ENCODE measurements at regions not wholly inside any gene's neighbourhood (a gene's known extent, or its start where the extent isn't known, plus 50 kb on each side); places are given as distances from the start of the nearest gene placed in this dataset.

DNA sequence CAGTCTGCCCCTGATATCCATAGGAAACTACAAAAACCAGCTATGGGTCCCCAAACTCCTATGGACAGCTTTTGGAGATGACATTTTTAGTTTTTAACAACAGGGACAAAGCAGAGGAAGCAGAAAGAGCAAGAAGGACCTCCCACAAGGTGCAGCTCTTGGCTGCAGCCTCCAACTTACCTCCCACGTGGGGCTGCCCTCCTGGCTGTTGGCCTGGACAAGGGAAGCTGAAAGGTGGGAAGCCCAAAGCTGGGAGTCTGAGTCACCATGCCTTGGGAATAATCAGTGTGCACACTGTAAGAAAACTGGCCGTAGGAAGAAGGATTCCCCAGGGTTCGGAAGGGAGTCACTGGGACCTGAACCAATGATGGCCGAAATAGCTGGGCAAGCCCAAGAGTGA, 51.8 kb upstream of the PAX1 start:
- no peak for DNase-seq (ENCODE audit: low read depth in 6 of 9, low spot score in 9 of 9)
- no peak overlapping the region for H3K4me3 ChIP-seq (ENCODE audit: low read length in 2 of 2)
- no peaks in the 10 kb centered on the region for H3K4me1 ChIP-seq (ENCODE audit: control insufficient read depth in 2 of 2, insufficient read depth in 2 of 2, low read length in 2 of 2)
- no peaks in the 10 kb centered on the region for H3K27me3 ChIP-seq (ENCODE audit: control insufficient read depth in 2 of 2, insufficient read depth in 1 of 2, low read length in 1 of 2)
- no peaks in the 10 kb centered on the region for H3K9me3 ChIP-seq (ENCODE audit: control insufficient read depth in 2 of 2, insufficient read depth in 1 of 2, low read length in 1 of 2)
- H3K27ac ChIP-seq (ENCODE audit: low read depth in 1 of 2, low read length in 1 of 2): no peak overlapping the region
- no peaks in the 10 kb centered on the region for H3K36me3 ChIP-seq (ENCODE audit: control insufficient read depth in 2 of 2, insufficient read depth in 2 of 2, low read length in 1 of 2)
- WGBS: 90% methylated on average over 4 of the region's 4 CpGs

DNA sequence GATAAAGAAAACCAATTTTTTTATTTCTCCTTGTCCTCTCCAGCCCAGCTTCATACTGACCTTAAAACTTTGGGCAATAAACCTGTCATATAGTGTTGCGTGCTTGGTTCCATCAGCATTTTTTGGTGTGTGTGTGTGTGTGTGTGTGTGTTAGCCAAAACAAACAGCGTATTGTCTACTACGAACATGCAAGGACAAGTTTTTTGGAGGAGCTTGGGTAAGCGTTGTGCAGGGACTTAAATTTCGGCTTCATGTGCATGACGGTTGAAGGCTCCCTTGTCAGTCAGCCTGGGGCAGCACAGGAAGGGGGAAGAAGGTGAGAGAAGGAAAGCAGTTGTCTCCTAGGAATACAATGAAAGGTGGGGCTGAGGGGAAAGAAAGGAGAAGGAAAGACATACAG, 62.0 kb upstream of the PAX1 start:
- Histone ChIP-seq H3K9me3 (ENCODE audit: control insufficient read depth in 2 of 2, insufficient read depth in 1 of 2, low read length in 1 of 2) (no peaks in the 10 kb centered on the region), H3K27ac (ENCODE audit: low read depth in 1 of 2, low read length in 1 of 2) (no peak overlapping the region), H3K36me3 (ENCODE audit: control insufficient read depth in 2 of 2, insufficient read depth in 2 of 2, low read length in 1 of 2) (no peaks in the 10 kb centered on the region), H3K4me3 (ENCODE audit: low read length in 2 of 2) (no peak overlapping the region), H3K27me3 (ENCODE audit: control insufficient read depth in 2 of 2, insufficient read depth in 1 of 2, low read length in 1 of 2) (no peaks in the 10 kb centered on the region), H3K4me1 (ENCODE audit: control insufficient read depth in 2 of 2, insufficient read depth in 2 of 2, low read length in 2 of 2) (no peaks in the 10 kb centered on the region)
- 87% methylated on average over 6 of the region's 6 CpGs for WGBS
- peak in 1 of 9 donors; percentile 14 for DNase-seq (ENCODE audit: low read depth in 6 of 9, low spot score in 9 of 9)

DNA sequence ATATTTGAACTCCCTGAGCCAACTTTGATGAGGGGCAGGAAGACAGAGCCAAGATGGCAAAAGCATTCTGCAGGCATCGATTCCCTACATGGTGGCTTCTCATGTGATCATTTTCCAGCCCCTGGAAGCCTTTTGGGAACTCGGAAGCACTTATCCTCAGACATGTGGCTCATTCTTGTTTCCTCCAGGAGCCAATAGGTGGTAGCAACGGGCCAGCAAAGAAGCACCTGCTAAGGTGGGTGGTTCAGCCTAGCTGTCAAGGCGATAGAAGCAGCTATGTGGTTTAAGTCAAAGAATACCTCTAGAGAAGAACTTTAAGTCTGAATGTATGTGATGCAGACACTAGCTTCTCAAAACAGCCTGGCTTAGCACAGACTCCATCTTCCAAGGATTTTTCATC, 64.9 kb upstream of the PAX1 start:
- peak in 1 of 9 donors; percentile 13 for DNase-seq (ENCODE audit: low read depth in 6 of 9, low spot score in 9 of 9)
- no peaks in the 10 kb centered on the region for H3K27me3 ChIP-seq (ENCODE audit: control insufficient read depth in 2 of 2, insufficient read depth in 1 of 2, low read length in 1 of 2)
- no peaks in the 10 kb centered on the region for H3K4me1 ChIP-seq (ENCODE audit: control insufficient read depth in 2 of 2, insufficient read depth in 2 of 2, low read length in 2 of 2)
- no peak overlapping the region for H3K27ac ChIP-seq (ENCODE audit: low read depth in 1 of 2, low read length in 1 of 2)
- H3K4me3 ChIP-seq (ENCODE audit: low read length in 2 of 2): no peak overlapping the region
- WGBS: 22% methylated on average over 4 of the region's 4 CpGs
- no peaks in the 10 kb centered on the region for H3K36me3 ChIP-seq (ENCODE audit: control insufficient read depth in 2 of 2, insufficient read depth in 2 of 2, low read length in 1 of 2)
- H3K9me3 ChIP-seq (ENCODE audit: control insufficient read depth in 2 of 2, insufficient read depth in 1 of 2, low read length in 1 of 2): no peaks in the 10 kb centered on the region

DNA sequence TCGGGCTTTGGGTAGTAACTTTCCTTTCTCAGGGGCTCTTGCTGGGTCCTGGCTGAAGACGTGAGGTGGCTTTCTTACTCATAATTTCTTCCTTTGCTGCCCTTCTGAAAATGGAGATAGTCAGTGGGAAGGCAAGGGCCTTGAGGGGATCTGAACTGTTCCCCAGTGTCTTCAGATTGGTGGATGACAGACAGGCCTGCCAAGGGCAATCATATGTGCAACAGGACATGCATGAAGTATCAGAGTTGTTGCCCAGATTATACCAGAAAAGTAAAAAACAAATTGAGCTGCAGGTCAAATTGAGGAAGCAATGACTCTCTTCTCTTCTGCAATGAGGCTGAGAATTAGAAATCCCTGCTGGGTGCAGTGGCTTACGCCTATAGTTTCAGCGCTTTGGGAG, 71.6 kb upstream of the PAX1 start:
- 93% methylated on average over 4 of the region's 4 CpGs for WGBS
- DNase-seq (ENCODE audit: low read depth in 6 of 9, low spot score in 9 of 9): no peak
- Histone ChIP-seq H3K4me1 (ENCODE audit: control insufficient read depth in 2 of 2, insufficient read depth in 2 of 2, low read length in 2 of 2) (no peaks in the 10 kb centered on the region), H3K9me3 (ENCODE audit: control insufficient read depth in 2 of 2, insufficient read depth in 1 of 2, low read length in 1 of 2) (no peaks in the 10 kb centered on the region), H3K27ac (ENCODE audit: low read depth in 1 of 2, low read length in 1 of 2) (no peak overlapping the region), H3K4me3 (ENCODE audit: low read length in 2 of 2) (no peak overlapping the region), H3K27me3 (ENCODE audit: control insufficient read depth in 2 of 2, insufficient read depth in 1 of 2, low read length in 1 of 2) (no peaks in the 10 kb centered on the region), H3K36me3 (ENCODE audit: control insufficient read depth in 2 of 2, insufficient read depth in 2 of 2, low read length in 1 of 2) (no peaks in the 10 kb centered on the region)

DNA sequence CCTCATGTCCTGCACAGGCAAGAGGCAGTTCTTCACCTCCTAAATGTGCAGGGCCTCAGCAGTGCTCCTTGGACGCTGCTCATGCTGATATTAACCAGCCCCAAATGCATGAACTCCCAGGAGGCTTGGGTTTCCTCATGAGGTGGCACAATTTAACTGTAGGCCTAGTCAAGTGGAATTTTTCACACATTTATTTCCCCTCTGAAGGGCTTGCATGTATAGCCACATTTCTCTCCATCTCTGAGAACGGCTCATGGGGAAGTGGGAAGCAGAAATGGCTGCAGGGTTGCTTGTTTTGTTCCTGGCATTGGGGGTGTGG, 72.8 kb upstream of the PAX1 start:
- Histone ChIP-seq H3K27ac (ENCODE audit: low read depth in 1 of 2, low read length in 1 of 2) (no peak overlapping the region), H3K4me3 (ENCODE audit: low read length in 2 of 2) (no peak overlapping the region), H3K36me3 (ENCODE audit: control insufficient read depth in 2 of 2, insufficient read depth in 2 of 2, low read length in 1 of 2) (no peaks in the 10 kb centered on the region), H3K4me1 (ENCODE audit: control insufficient read depth in 2 of 2, insufficient read depth in 2 of 2, low read length in 2 of 2) (no peaks in the 10 kb centered on the region), H3K9me3 (ENCODE audit: control insufficient read depth in 2 of 2, insufficient read depth in 1 of 2, low read length in 1 of 2) (no peaks in the 10 kb centered on the region), H3K27me3 (ENCODE audit: control insufficient read depth in 2 of 2, insufficient read depth in 1 of 2, low read length in 1 of 2) (no peaks in the 10 kb centered on the region)
- no peak for DNase-seq (ENCODE audit: low read depth in 6 of 9, low spot score in 9 of 9)
- 50% methylated on average over 2 of the region's 2 CpGs for WGBS

DNA sequence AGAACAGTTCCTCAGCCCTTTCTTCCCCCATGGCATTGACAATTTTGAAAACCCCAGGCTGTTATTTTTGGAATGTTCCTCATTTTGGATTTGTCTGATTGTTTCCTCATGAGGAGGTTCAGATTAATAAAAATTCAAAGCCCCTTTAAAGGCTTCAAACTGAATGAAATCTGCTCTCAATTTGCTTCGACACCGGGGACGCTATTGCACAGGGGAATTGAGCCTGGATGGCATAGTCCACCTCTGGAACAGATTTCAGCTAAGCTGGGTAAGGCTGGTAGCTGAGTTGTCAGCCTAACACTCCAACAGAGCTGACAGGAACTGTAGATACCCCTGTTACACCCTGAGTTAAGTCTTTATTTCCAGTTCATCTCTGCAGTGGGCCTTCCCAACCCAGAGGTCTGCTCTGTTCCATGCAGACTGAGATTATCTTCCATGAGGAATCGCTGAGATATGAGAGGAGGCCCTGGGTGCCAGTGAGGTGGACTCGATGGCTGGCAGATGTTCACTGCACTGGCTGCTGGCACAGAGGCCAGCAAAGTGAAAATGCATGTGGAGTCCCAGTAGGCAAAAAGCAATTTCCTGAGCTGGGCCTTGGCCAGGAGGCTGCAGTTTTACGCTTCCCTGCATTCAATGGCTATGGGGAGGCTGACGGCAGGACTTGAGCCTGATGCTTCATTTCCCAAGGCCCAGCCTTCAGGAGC, 73.3 kb upstream of the PAX1 start:
- WGBS: 89% methylated on average over 7 of the region's 7 CpGs
- no peaks in the 10 kb centered on the region for H3K27me3 ChIP-seq (ENCODE audit: control insufficient read depth in 2 of 2, insufficient read depth in 1 of 2, low read length in 1 of 2)
- no peaks in the 10 kb centered on the region for H3K9me3 ChIP-seq (ENCODE audit: control insufficient read depth in 2 of 2, insufficient read depth in 1 of 2, low read length in 1 of 2)
- H3K4me3 ChIP-seq (ENCODE audit: low read length in 2 of 2): no peak overlapping the region
- H3K4me1 ChIP-seq (ENCODE audit: control insufficient read depth in 2 of 2, insufficient read depth in 2 of 2, low read length in 2 of 2): no peaks in the 10 kb centered on the region
- H3K36me3 ChIP-seq (ENCODE audit: control insufficient read depth in 2 of 2, insufficient read depth in 2 of 2, low read length in 1 of 2): no peaks in the 10 kb centered on the region
- no peak for DNase-seq (ENCODE audit: low read depth in 6 of 9, low spot score in 9 of 9)
- H3K27ac ChIP-seq (ENCODE audit: low read depth in 1 of 2, low read length in 1 of 2): no peak overlapping the region

DNA sequence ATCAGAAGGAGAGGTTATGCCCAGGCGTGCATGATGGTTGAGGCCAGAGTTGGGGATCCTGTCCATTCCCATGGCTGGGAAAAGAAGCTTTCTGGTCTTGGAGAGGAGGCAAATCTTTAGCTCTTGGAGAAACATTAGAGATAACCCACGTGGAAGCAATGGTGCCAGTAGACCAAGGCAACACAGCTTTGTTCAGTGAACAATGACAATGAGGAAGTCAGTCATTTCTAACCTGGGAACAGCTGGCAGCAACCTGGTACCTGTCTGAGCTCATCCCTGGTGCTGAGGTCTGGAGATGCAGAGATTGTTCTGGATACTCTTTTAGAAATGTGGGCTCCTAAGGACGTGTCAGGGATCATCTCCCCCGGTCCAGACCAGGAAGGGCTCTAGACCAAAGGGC, 76.7 kb upstream of the PAX1 start:
- H3K27ac ChIP-seq (ENCODE audit: low read depth in 1 of 2, low read length in 1 of 2): no peak overlapping the region
- no peaks in the 10 kb centered on the region for H3K4me1 ChIP-seq (ENCODE audit: control insufficient read depth in 2 of 2, insufficient read depth in 2 of 2, low read length in 2 of 2)
- DNase-seq (ENCODE audit: low read depth in 6 of 9, low spot score in 9 of 9): no peak
- no peaks in the 10 kb centered on the region for H3K9me3 ChIP-seq (ENCODE audit: control insufficient read depth in 2 of 2, insufficient read depth in 1 of 2, low read length in 1 of 2)
- H3K36me3 ChIP-seq (ENCODE audit: control insufficient read depth in 2 of 2, insufficient read depth in 2 of 2, low read length in 1 of 2): no peaks in the 10 kb centered on the region
- H3K27me3 ChIP-seq (ENCODE audit: control insufficient read depth in 2 of 2, insufficient read depth in 1 of 2, low read length in 1 of 2): no peaks in the 10 kb centered on the region
- H3K4me3 ChIP-seq (ENCODE audit: low read length in 2 of 2): no peak overlapping the region
- WGBS: 85% methylated on average over 4 of the region's 4 CpGs

DNA sequence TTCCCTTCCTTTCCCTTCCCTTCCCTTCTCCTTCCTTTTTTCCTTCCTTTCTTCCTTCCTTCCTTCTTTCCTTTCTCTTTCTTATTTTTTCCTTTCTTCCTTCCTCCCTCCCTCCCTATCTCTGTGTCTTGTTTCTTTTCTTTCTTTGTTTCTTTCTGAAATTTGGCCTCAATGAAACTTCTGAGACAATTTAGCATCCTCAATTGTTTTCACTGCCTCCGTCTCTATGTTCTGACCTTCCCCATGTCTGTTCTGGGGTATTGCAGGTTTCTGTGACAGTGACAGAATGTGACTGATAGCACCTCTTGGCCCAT, 81.7 kb upstream of the PAX1 start:
- Histone ChIP-seq H3K27me3 (ENCODE audit: control insufficient read depth in 2 of 2, insufficient read depth in 1 of 2, low read length in 1 of 2) (no peaks in the 10 kb centered on the region), H3K4me3 (ENCODE audit: low read length in 2 of 2) (no peak overlapping the region), H3K4me1 (ENCODE audit: control insufficient read depth in 2 of 2, insufficient read depth in 2 of 2, low read length in 2 of 2) (no peaks in the 10 kb centered on the region), H3K36me3 (ENCODE audit: control insufficient read depth in 2 of 2, insufficient read depth in 2 of 2, low read length in 1 of 2) (no peaks in the 10 kb centered on the region), H3K9me3 (ENCODE audit: control insufficient read depth in 2 of 2, insufficient read depth in 1 of 2, low read length in 1 of 2) (no peaks in the 10 kb centered on the region), H3K27ac (ENCODE audit: low read depth in 1 of 2, low read length in 1 of 2) (no peak overlapping the region)
- WGBS: 100% methylated on average over 1 of the region's 1 CpG
- DNase-seq (ENCODE audit: low read depth in 6 of 9, low spot score in 9 of 9): no peak

DNA sequence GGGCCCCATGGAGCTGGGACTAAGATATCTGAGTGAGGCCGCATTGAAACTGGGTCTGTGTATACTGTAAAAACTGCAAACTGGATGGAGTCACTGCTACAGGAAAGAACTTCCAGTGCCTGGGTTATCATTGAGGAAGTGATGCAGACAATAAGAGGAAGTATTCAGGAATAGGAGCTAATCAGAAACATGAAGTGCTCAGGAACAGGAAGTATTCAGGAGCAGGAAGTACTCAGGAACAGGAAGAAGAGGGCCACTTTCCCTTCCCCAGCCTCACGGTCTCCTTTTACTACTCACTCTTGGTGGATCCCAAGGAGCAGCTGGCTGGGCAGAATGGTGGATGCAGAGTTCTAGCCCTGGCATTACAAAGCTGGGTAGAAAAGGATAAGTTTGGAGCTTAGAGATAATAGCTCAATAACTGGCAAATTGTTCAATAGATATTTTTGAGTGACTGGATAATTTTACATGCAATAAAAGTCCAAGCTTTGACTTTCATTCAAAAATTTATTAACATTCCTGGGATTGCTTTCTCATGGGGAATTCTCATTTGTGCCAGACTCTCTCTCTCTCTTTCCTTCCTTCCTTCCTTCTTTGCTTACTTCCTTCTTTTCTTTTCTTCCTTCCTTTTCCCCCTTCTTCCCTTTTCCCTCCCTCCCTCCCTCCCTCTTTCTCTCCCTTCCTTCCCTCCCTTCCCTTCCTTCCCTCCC, 82.2 kb upstream of the PAX1 start:
- no peak for DNase-seq (ENCODE audit: low read depth in 6 of 9, low spot score in 9 of 9)
- no peaks in the 10 kb centered on the region for H3K4me1 ChIP-seq (ENCODE audit: control insufficient read depth in 2 of 2, insufficient read depth in 2 of 2, low read length in 2 of 2)
- H3K27ac ChIP-seq (ENCODE audit: low read depth in 1 of 2, low read length in 1 of 2): no peak overlapping the region
- no peak overlapping the region for H3K4me3 ChIP-seq (ENCODE audit: low read length in 2 of 2)
- 20% methylated on average over 2 of the region's 2 CpGs for WGBS
- no peaks in the 10 kb centered on the region for H3K36me3 ChIP-seq (ENCODE audit: control insufficient read depth in 2 of 2, insufficient read depth in 2 of 2, low read length in 1 of 2)
- no peaks in the 10 kb centered on the region for H3K9me3 ChIP-seq (ENCODE audit: control insufficient read depth in 2 of 2, insufficient read depth in 1 of 2, low read length in 1 of 2)
- H3K27me3 ChIP-seq (ENCODE audit: control insufficient read depth in 2 of 2, insufficient read depth in 1 of 2, low read length in 1 of 2): no peaks in the 10 kb centered on the region

All from thymus (tissue), 11 donors.